SU-DHL-6 (cell line): ENCODE measurements at regions not wholly inside any gene's neighbourhood (a gene's known extent, or its start where the extent isn't known, plus 50 kb on each side); places are given as distances from the start of the nearest gene placed in this dataset.

Source experiments
- H2AFZ ChIP-seq: fragments of 200-600 bp; sonication (generic); 2 replicates; pipeline ENCODE4 v1.6.1; 2014; ENCODE audit warnings: low read depth, mild to moderate bottlenecking, moderate library complexity, mixed read lengths, antibody characterized with exemption, low read length; ENCODE audit not compliant: severe bottlenecking
- H3F3A ChIP-seq: fragments of 200-600 bp; shearing (Covaris generic); 2 replicates; pipeline ENCODE4 v1.6.0; 2016; ENCODE audit warnings: antibody characterized with exemption, mild to moderate bottlenecking; ENCODE audit not compliant: insufficient read depth
- H3K27ac ChIP-seq: fragments of 200-600 bp; sonication (generic); 2 replicates; pipeline ENCODE4 v1.5.1; 2016; ENCODE audit warnings: low read depth, mild to moderate bottlenecking, low read length, moderate library complexity, mixed read lengths
- H3K27me3 ChIP-seq: fragments of 200-600 bp; sonication (generic), shearing (Covaris generic); 2 replicates; pipeline ENCODE4 v1.6.0; 2014; ENCODE audit warnings: mild to moderate bottlenecking, low read length
- H3K36me3 ChIP-seq: fragments of 200-600 bp; sonication (generic); 2 replicates; pipeline ENCODE4 v1.6.1; 2014; ENCODE audit warnings: mild to moderate bottlenecking, low read length, mixed read lengths
- H3K4me2 ChIP-seq: fragments of 300-600, 200-600 bp; shearing (Covaris generic), sonication (generic); 2 replicates; pipeline ENCODE4 v1.6.0; 2014; ENCODE audit warnings: low read length, low read depth, mild to moderate bottlenecking; ENCODE audit not compliant: poor library complexity, severe bottlenecking
- H3K4me3 ChIP-seq: fragments of 200-600 bp; sonication (generic); 2 replicates; pipeline ENCODE4 v1.5.1; 2014; ENCODE audit warnings: antibody characterized with exemption, low read length, mild to moderate bottlenecking, mixed read lengths; ENCODE audit not compliant: insufficient read depth, poor library complexity, severe bottlenecking
- H3K79me2 ChIP-seq: fragments of 200-600 bp; sonication (generic); 2 replicates; pipeline ENCODE4 v1.6.1; 2014; ENCODE audit warnings: mild to moderate bottlenecking, low read length, moderate library complexity; ENCODE audit not compliant: insufficient read depth
- H3K9ac ChIP-seq: fragments of 200-600 bp; sonication (generic); 2 replicates; pipeline ENCODE4 v1.7.0; 2014; ENCODE audit warnings: mild to moderate bottlenecking, low read length
- H3K9me2 ChIP-seq: fragments of 200-600 bp; sonication (generic); replicated peaks from 2 replicates; pipeline ENCODE4 v1.6.1; 2014; ENCODE audit warnings: low read length; ENCODE audit not compliant: insufficient read depth
- H3K9me3 ChIP-seq: fragments of 200-600 bp; sonication (generic); 2 replicates; pipeline ENCODE4 v1.6.1; 2014; ENCODE audit warnings: low read length, mixed read lengths; ENCODE audit not compliant: insufficient read depth
- H4K20me1 ChIP-seq: fragments of 200-600 bp; sonication (generic); 2 replicates; pipeline ENCODE4 v1.6.1; 2014; ENCODE audit warnings: low read depth, mild to moderate bottlenecking, antibody characterized with exemption, low read length, moderate library complexity, mixed read lengths
- CTCF ChIP-seq: fragments of 200-600 bp; sonication (generic); IDR thresholded peaks from one replicate; pipeline ENCODE4 v1.5.1; 2017; ENCODE audit warnings: antibody characterized with exemption, mild to moderate bottlenecking, low read length, moderate library complexity; ENCODE audit not compliant: insufficient read depth, poor library complexity, severe bottlenecking
- EZH2phosphoT487 ChIP-seq: fragments of 200-600 bp; sonication (generic), shearing (Covaris generic); conservative IDR thresholded peaks from 2 replicates; pipeline ENCODE4 v1.6.1; 2018; ENCODE audit warnings: mild to moderate bottlenecking, antibody characterized with exemption, low read length, moderate library complexity, mixed read lengths

- Histone ChIP-seq H3K36me3 (no peaks in the 10 kb centered on the region), H3K9ac (no peak overlapping the region), H3K9me2 (no peaks in the 10 kb centered on the region), H3F3A (no peaks in the 10 kb centered on the region), H2AFZ (no peak overlapping the region), H3K4me2 (no peak overlapping the region), H3K79me2 (no peaks in the 10 kb centered on the region), H3K9me3 (no peaks in the 10 kb centered on the region), H4K20me1 (no peaks in the 10 kb centered on the region), H3K27ac (no peak overlapping the region), H3K4me3 (no peak overlapping the region), H3K27me3 (no peaks in the 10 kb centered on the region)
- TF ChIP-seq EZH2phosphoT487 (no peak), CTCF (no peak)
Observed at GRCh38 chr6:6840831-6841291, 252.3 kb downstream of the LY86 start.

- Histone ChIP-seq H3K9me3 (no peaks in the 10 kb centered on the region), H3K36me3 (no peaks in the 10 kb centered on the region), H3K79me2 (no peaks in the 10 kb centered on the region), H3K9ac (no peak overlapping the region), H3K4me3 (no peak overlapping the region), H3K27me3 (no peaks in the 10 kb centered on the region), H2AFZ (no peak overlapping the region), H3K4me2 (no peak overlapping the region), H3F3A (no peaks in the 10 kb centered on the region), H3K27ac (no peak overlapping the region), H4K20me1 (no peaks in the 10 kb centered on the region), H3K9me2 (no peaks in the 10 kb centered on the region)
- TF ChIP-seq CTCF (no peak), EZH2phosphoT487 (no peak)
Observed at GRCh38 chr6:6841571-6841970, 253.1 kb downstream of the LY86 start.

GRCh38 chr6:6842291-6842690 is 253.8 kb downstream of the LY86 start:
- Histone ChIP-seq H3K4me3 (no peak overlapping the region), H3K27ac (no peak overlapping the region), H3K27me3 (no peaks in the 10 kb centered on the region), H3K36me3 (no peaks in the 10 kb centered on the region), H2AFZ (no peak overlapping the region), H3K9ac (no peak overlapping the region), H3K9me2 (no peaks in the 10 kb centered on the region), H4K20me1 (no peaks in the 10 kb centered on the region), H3F3A (no peaks in the 10 kb centered on the region), H3K79me2 (no peaks in the 10 kb centered on the region), H3K9me3 (no peaks in the 10 kb centered on the region), H3K4me2 (no peak overlapping the region)
- TF ChIP-seq CTCF (no peak), EZH2phosphoT487 (no peak)
